Lower lobe of right lung (tissue), 2 donors: ENCODE measurements at regions not wholly inside any gene's neighbourhood (a gene's known extent, or its start where the extent isn't known, plus 50 kb on each side); places are given as distances from the start of the nearest gene placed in this dataset.
"Not testable (repeated sequence)": the region's sequence is repeated elsewhere in the genome, so short reads cannot be mapped to it uniquely, and the experiment has no call there.

Experiments used
- ATAC-seq, 2 donors: fragments of 200-7000 bp; cut with Tn5 transposase; one replicate each; pipeline ENCODE4 v1.9.1; 2020 to 2022; ENCODE audit warnings: mild to moderate bottlenecking in 2 of 2, moderate library complexity in 2 of 2
- DNase-seq: peaks from one replicate; pipeline ENCODE4 v3.0.0-alpha.2; 2020
- H3K27ac ChIP-seq: fragments of 200-600 bp; one replicate; pipeline ENCODE4 v1.8.0; 2022
- H3K27me3 ChIP-seq: fragments of 200-600 bp; one replicate; pipeline ENCODE4 v1.8.0; 2022; ENCODE audit warnings: low read depth
- H3K36me3 ChIP-seq: fragments of 200-600 bp; one replicate; pipeline ENCODE4 v1.8.0; 2022; ENCODE audit warnings: mild to moderate bottlenecking
- H3K4me1 ChIP-seq: fragments of 200-600 bp; one replicate; pipeline ENCODE4 v1.8.0; 2022
- H3K4me3 ChIP-seq: fragments of 200-600 bp; one replicate; pipeline ENCODE4 v1.8.0; 2022; ENCODE audit warnings: mild to moderate bottlenecking
- H3K9me3 ChIP-seq: fragments of 200-600 bp; one replicate; pipeline ENCODE4 v1.8.0; 2022
- CTCF ChIP-seq: fragments of 200-600 bp; IDR thresholded peaks from one replicate; pipeline ENCODE4 v1.8.0; 2022; ENCODE audit warnings: antibody characterized with exemption, mild to moderate bottlenecking
- intact Hi-C: fragments of 100-400 bp; cut with DNase I; formaldehyde crosslinking; loops from one replicate; pipeline ENCODE4 v1.11.0; 2022
- donor health status: DM: no; HTN: yes; CAD: no; lungs with severe emphysema.

- H3K27ac ChIP-seq, result no peak overlapping the region
- no peak for ATAC-seq
- no peaks in the 10 kb centered on the region for H3K27me3 ChIP-seq
- no peak overlapping the region for H3K4me3 ChIP-seq
- intact Hi-C loops, result no loop called here
- no peaks in the 10 kb centered on the region for H3K36me3 ChIP-seq
- no peak for TF ChIP-seq CTCF
- no peaks in the 10 kb centered on the region for H3K4me1 ChIP-seq
- DNase-seq, result no peak
- H3K9me3 ChIP-seq, result no peaks in the 10 kb centered on the region
These were observed 379.2 kb upstream of the ADAMTS5 start for GRCh38 chr21:27346041-27346448.

DNA sequence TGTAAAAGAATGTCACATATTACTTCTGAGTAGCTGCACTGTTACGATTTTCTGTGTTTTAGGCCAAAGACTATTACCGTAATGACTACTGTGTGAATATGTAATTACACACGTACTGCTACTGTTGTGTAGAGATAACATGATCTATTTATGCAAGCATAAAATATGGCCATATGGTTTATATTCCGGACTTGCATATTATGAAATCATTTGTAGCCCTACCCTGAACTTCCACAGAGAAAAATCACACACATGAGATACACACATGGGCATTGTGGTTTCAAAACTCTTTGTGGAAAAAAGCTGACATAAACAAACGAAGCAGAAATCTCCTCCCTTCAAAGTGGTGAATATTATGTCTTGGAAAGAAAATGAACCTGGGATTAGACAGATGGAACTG is 373.0 kb upstream of the ADAMTS5 start:
- ATAC-seq (no peak), DNase-seq (no peak)
- H3K4me3 ChIP-seq, result no peak overlapping the region
- no peak for TF ChIP-seq CTCF
- intact Hi-C loops, result no loop called here
- no peaks in the 10 kb centered on the region for H3K36me3 ChIP-seq
- H3K4me1 ChIP-seq, result no peaks in the 10 kb centered on the region
- no peak overlapping the region for H3K27ac ChIP-seq
- H3K9me3 ChIP-seq, result no peaks in the 10 kb centered on the region
- H3K27me3 ChIP-seq, result no peaks in the 10 kb centered on the region

DNA sequence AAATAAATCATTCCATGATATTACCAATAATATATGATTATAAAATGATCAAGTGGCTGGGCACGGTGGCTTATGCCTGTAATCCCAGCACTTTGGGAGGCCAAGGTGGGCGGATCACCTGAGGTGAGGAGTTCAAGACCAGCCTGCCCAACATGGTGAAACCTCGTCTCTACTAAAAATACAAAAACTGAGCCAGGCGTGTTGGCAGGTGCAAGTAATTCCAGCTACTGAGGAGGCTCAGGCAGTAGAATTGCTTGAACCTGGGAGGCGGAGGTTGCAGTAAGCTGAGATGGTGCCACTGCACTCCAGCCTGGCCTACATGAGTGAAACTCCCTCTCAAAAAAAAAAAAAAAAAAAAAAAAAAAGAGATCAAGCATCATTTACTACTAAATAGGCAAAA is 371.1 kb upstream of the ADAMTS5 start:
- H3K27ac ChIP-seq, intact Hi-C loops, H3K36me3 ChIP-seq, DNase-seq, H3K27me3 ChIP-seq, H3K4me1 ChIP-seq, H3K9me3 ChIP-seq, ATAC-seq, H3K4me3 ChIP-seq: not testable (repeated sequence)

GRCh38 chr21:27333096-27333495 is 366.2 kb upstream of the ADAMTS5 start:
- Histone ChIP-seq H3K36me3 (no peaks in the 10 kb centered on the region), H3K27ac (no peak overlapping the region), H3K4me3 (no peak overlapping the region), H3K4me1 (no peaks in the 10 kb centered on the region), H3K27me3 (no peaks in the 10 kb centered on the region), H3K9me3 (no peaks in the 10 kb centered on the region)
- DNase-seq (no peak), ATAC-seq (no peak)
- intact Hi-C loops, result no loop called here
- no peak for TF ChIP-seq CTCF

GRCh38 chr21:27329255-27329851 is 362.5 kb upstream of the ADAMTS5 start:
- Histone ChIP-seq H3K9me3 (no peaks in the 10 kb centered on the region), H3K4me1 (no peaks in the 10 kb centered on the region), H3K27me3 (no peaks in the 10 kb centered on the region), H3K27ac (no peak overlapping the region), H3K36me3 (no peaks in the 10 kb centered on the region), H3K4me3 (no peak overlapping the region)
- intact Hi-C loops, result no loop called here
- no peak for ATAC-seq
- no peak for TF ChIP-seq CTCF
- DNase-seq, result no peak

- no peak for DNase-seq
- Histone ChIP-seq H3K27ac (no peak overlapping the region), H3K9me3 (no peaks in the 10 kb centered on the region), H3K36me3 (no peaks in the 10 kb centered on the region), H3K4me3 (no peak overlapping the region), H3K4me1 (no peaks in the 10 kb centered on the region), H3K27me3 (no peaks in the 10 kb centered on the region)
- ATAC-seq, result no peak
- intact Hi-C loops, result no loop called here
- TF ChIP-seq CTCF, result no peak
These were observed 359.4 kb upstream of the ADAMTS5 start for GRCh38 chr21:27326301-27326700.
